ENCODE measurements at regions not wholly inside any gene's neighbourhood (a gene's known extent, or its start where the extent isn't known, plus 50 kb on each side); places are given as distances from the start of the nearest gene placed in this dataset.
"Not testable (repeated sequence)": the region's sequence is repeated elsewhere in the genome, so short reads cannot be mapped to it uniquely, and the experiment has no call there.

DNA sequence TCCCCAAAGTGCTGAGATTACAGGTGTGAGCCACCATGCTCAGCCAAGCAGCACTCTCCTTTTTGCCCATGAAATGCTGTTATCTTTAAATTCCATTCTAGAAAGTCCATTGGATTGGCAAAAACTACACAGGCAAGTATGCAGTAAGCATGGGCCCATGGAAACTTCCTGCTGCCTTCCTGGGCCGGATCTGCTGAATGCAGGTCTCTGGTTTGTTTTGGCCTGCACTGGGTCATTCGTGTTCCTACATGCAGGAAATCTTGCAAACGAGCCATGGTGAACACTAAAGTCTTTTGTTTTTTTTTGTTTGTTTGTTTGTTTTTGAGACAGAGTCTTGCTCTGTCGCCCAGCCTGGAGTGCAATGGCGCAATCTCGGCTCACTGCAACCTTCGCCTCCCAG lies 76.8 kb upstream of the SPDYE9 start:
- H3K27me3 ChIP-seq (ENCODE audit: control insufficient read depth, insufficient read depth, low read length); H3K4me3 ChIP-seq (ENCODE audit: low read length in 3 of 3); H3K9ac ChIP-seq (ENCODE audit: low read length in 3 of 3); DNase-seq; H3K36me3 ChIP-seq (ENCODE audit: control insufficient read depth in 2 of 3, insufficient read depth in 3 of 3, low read length in 3 of 3); intact Hi-C loops (cut with DNase I); H3K4me1 ChIP-seq (ENCODE audit: control insufficient read depth in 2 of 3, insufficient read depth in 2 of 3, low read depth in 1 of 3, low read length in 3 of 3); FAIRE-seq; H3K27ac ChIP-seq (ENCODE audit: low read depth in 2 of 2, low read length in 2 of 2); H3K9me3 ChIP-seq (ENCODE audit: control insufficient read depth in 2 of 3, insufficient read depth in 1 of 3, low read length in 3 of 3): not testable (repeated sequence)

GRCh38 chr7:73161727-73162126 lies 75.9 kb upstream of the SPDYE9 start:
- H3K27me3 ChIP-seq (ENCODE audit: control insufficient read depth, insufficient read depth, low read length); H3K9ac ChIP-seq (ENCODE audit: low read length in 3 of 3); H3K4me1 ChIP-seq (ENCODE audit: control insufficient read depth in 2 of 3, insufficient read depth in 2 of 3, low read depth in 1 of 3, low read length in 3 of 3); H3K27ac ChIP-seq (ENCODE audit: low read depth in 2 of 2, low read length in 2 of 2); FAIRE-seq; DNase-seq; intact Hi-C loops (cut with DNase I); H3K9me3 ChIP-seq (ENCODE audit: control insufficient read depth in 2 of 3, insufficient read depth in 1 of 3, low read length in 3 of 3); H3K4me3 ChIP-seq (ENCODE audit: low read length in 3 of 3); H3K36me3 ChIP-seq (ENCODE audit: control insufficient read depth in 2 of 3, insufficient read depth in 3 of 3, low read length in 3 of 3): not testable (repeated sequence)

GRCh38 chr7:73157169-73157661 lies 71.4 kb upstream of the SPDYE9 start:
- H3K27ac ChIP-seq (ENCODE audit: low read depth in 2 of 2, low read length in 2 of 2); H3K9me3 ChIP-seq (ENCODE audit: control insufficient read depth in 2 of 3, insufficient read depth in 1 of 3, low read length in 3 of 3); FAIRE-seq; H3K27me3 ChIP-seq (ENCODE audit: control insufficient read depth, insufficient read depth, low read length); intact Hi-C loops (cut with DNase I); H3K4me1 ChIP-seq (ENCODE audit: control insufficient read depth in 2 of 3, insufficient read depth in 2 of 3, low read depth in 1 of 3, low read length in 3 of 3); DNase-seq; H3K36me3 ChIP-seq (ENCODE audit: control insufficient read depth in 2 of 3, insufficient read depth in 3 of 3, low read length in 3 of 3); H3K4me3 ChIP-seq (ENCODE audit: low read length in 3 of 3); H3K9ac ChIP-seq (ENCODE audit: low read length in 3 of 3): not testable (repeated sequence)

DNA sequence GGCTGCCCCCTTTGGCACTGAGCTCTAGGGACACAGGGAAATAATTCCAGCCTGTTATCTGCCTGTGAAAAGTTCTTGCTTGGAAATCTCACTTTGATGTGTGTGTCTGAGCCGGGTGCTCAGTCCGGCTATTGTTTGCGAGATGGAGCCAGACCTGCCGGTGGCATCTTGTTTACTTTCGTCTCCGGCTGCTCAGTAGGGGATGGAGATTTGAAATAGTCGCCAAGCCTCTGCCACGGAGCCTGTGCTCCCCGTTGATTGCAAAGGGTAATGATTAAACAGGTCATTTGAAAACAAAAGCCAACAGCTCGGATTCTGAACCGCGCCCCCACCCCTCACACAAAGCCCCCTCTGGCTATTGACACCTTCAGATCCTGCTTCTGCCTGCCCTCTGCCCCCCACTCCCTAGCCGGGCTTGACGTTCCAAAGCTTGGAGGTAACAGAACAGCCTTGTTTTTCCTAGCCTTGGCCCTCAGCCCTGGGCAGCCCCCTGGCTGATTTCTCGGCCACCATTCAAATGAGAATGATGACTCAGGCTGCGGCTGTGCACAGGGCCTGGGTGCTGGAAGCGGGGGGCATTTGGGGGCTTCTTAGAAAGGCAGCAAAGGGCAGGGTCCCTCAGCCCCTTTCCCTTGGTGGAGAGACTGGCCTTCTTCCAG lies 70.8 kb upstream of the SPDYE9 start:
- H3K9ac ChIP-seq (ENCODE audit: low read length in 3 of 3); H3K9me3 ChIP-seq (ENCODE audit: control insufficient read depth in 2 of 3, insufficient read depth in 1 of 3, low read length in 3 of 3); intact Hi-C loops (cut with DNase I); H3K36me3 ChIP-seq (ENCODE audit: control insufficient read depth in 2 of 3, insufficient read depth in 3 of 3, low read length in 3 of 3); H3K27ac ChIP-seq (ENCODE audit: low read depth in 2 of 2, low read length in 2 of 2); H3K4me1 ChIP-seq (ENCODE audit: control insufficient read depth in 2 of 3, insufficient read depth in 2 of 3, low read depth in 1 of 3, low read length in 3 of 3); FAIRE-seq; H3K4me3 ChIP-seq (ENCODE audit: low read length in 3 of 3); H3K27me3 ChIP-seq (ENCODE audit: control insufficient read depth, insufficient read depth, low read length): not testable (repeated sequence)
- peak in 1 of 5 donors; percentile 22 for DNase-seq

DNA sequence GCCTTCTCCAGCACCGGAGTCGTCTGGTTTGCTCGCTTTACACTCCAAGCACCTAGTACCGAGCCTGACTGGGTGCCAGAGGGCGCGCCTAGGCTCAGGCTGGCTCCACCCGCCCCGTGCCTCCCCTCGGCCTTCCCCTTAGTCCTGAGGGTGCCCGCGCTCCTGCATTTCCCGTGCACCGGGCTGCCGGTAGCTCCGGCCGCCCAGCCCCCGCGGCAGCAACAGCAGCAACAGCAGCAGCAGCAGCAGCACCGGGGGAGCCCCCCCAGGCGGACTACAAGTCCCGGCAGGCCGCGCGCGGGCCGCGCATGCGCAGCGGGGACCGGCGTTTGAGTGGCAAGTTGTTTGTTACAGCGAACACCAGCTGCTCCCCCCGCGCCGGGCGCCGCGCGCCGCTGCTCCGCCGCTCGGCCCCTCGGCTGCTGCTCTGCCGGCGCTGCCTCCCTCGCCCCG lies 68.8 kb upstream of the SPDYE9 start:
- H3K9me3 ChIP-seq (ENCODE audit: control insufficient read depth in 2 of 3, insufficient read depth in 1 of 3, low read length in 3 of 3); H3K27ac ChIP-seq (ENCODE audit: low read depth in 2 of 2, low read length in 2 of 2); H3K9ac ChIP-seq (ENCODE audit: low read length in 3 of 3); H3K27me3 ChIP-seq (ENCODE audit: control insufficient read depth, insufficient read depth, low read length); H3K4me1 ChIP-seq (ENCODE audit: control insufficient read depth in 2 of 3, insufficient read depth in 2 of 3, low read depth in 1 of 3, low read length in 3 of 3); H3K36me3 ChIP-seq (ENCODE audit: control insufficient read depth in 2 of 3, insufficient read depth in 3 of 3, low read length in 3 of 3); intact Hi-C loops (cut with DNase I); H3K4me3 ChIP-seq (ENCODE audit: low read length in 3 of 3); FAIRE-seq: not testable (repeated sequence)
- DNase-seq, result peak in 4 of 5 donors; percentile 68 to 95 (median 85)

- H3K27me3 ChIP-seq (ENCODE audit: control insufficient read depth, insufficient read depth, low read length); H3K27ac ChIP-seq (ENCODE audit: low read depth in 2 of 2, low read length in 2 of 2); H3K9me3 ChIP-seq (ENCODE audit: control insufficient read depth in 2 of 3, insufficient read depth in 1 of 3, low read length in 3 of 3); H3K9ac ChIP-seq (ENCODE audit: low read length in 3 of 3); H3K36me3 ChIP-seq (ENCODE audit: control insufficient read depth in 2 of 3, insufficient read depth in 3 of 3, low read length in 3 of 3); intact Hi-C loops (cut with DNase I); H3K4me3 ChIP-seq (ENCODE audit: low read length in 3 of 3); FAIRE-seq; H3K4me1 ChIP-seq (ENCODE audit: control insufficient read depth in 2 of 3, insufficient read depth in 2 of 3, low read depth in 1 of 3, low read length in 3 of 3): not testable (repeated sequence)
- DNase-seq, result peak in 1 of 5 donors; percentile 57
Observed at GRCh38 chr7:73153921-73154585, 68.2 kb upstream of the SPDYE9 start.

DNA sequence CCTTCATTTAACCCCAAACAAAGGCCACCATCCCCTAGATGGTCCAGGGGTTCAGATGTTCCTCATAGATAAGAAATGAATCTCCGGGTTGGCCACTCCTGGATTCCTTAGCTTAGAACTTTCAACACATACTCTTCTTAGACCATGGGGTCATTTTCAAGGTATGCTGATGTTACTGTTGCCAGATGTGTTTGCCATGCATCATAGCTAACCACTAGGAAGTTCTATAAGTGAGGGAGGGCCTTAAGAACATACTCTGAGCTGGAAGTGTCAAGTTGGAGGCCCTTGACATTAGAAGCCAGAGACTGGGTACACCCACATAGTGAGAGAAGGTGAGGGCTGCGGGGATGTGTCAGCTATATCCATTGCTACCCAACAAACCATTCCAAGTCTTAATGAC lies 62.7 kb upstream of the SPDYE9 start:
- DNase-seq; intact Hi-C loops (cut with DNase I); H3K27me3 ChIP-seq (ENCODE audit: control insufficient read depth, insufficient read depth, low read length); FAIRE-seq; H3K9ac ChIP-seq (ENCODE audit: low read length in 3 of 3); H3K4me1 ChIP-seq (ENCODE audit: control insufficient read depth in 2 of 3, insufficient read depth in 2 of 3, low read depth in 1 of 3, low read length in 3 of 3); H3K4me3 ChIP-seq (ENCODE audit: low read length in 3 of 3); H3K36me3 ChIP-seq (ENCODE audit: control insufficient read depth in 2 of 3, insufficient read depth in 3 of 3, low read length in 3 of 3); H3K27ac ChIP-seq (ENCODE audit: low read depth in 2 of 2, low read length in 2 of 2); H3K9me3 ChIP-seq (ENCODE audit: control insufficient read depth in 2 of 3, insufficient read depth in 1 of 3, low read length in 3 of 3): not testable (repeated sequence)

GRCh38 chr7:73147681-73148080 lies 61.8 kb upstream of the SPDYE9 start:
- H3K27me3 ChIP-seq (ENCODE audit: control insufficient read depth, insufficient read depth, low read length); intact Hi-C loops (cut with DNase I): not testable (repeated sequence)

More at GRCh38 chr7:73147681-73148080, 61.8 kb upstream of the SPDYE9 start:
- not testable (repeated sequence) for H3K4me3 ChIP-seq (ENCODE audit: low read length in 3 of 3); H3K9me3 ChIP-seq (ENCODE audit: control insufficient read depth in 2 of 3, insufficient read depth in 1 of 3, low read length in 3 of 3); FAIRE-seq; H3K36me3 ChIP-seq (ENCODE audit: control insufficient read depth in 2 of 3, insufficient read depth in 3 of 3, low read length in 3 of 3); DNase-seq; H3K27ac ChIP-seq (ENCODE audit: low read depth in 2 of 2, low read length in 2 of 2); H3K4me1 ChIP-seq (ENCODE audit: control insufficient read depth in 2 of 3, insufficient read depth in 2 of 3, low read depth in 1 of 3, low read length in 3 of 3); H3K9ac ChIP-seq (ENCODE audit: low read length in 3 of 3)
